ENCODE measurements at regions not wholly inside any gene's neighbourhood (a gene's known extent, or its start where the extent isn't known, plus 50 kb on each side); places are given as distances from the start of the nearest gene placed in this dataset.

DNA sequence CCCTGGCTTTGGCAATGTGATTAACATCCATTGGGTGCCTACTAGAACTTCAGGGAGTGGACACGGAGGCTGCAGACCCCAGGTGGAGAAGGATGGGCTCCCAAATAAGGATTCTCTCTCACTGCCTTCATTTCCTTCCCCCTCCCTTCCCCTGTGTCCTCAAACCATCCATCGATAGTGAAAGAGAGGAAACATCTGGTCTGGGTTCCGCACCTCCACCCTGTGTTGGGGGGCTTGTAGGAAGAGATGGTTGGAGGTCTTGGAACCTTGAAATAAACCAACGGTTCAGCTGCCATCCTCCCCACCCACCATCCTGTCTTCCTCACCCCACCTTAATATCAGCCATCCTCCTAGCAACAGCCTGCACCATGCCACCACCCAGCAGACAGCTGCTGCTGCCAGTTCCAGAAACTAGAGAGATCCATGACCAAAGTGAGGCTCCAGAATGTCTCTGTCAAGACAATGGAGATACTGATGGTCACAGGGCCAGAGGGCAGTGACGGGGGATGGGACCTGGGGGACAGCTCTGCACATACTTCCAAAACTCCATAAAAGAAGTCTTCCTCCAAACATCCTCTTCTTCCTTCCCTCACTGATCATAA is 153.1 kb upstream of the CCND2 start:
- no peak for TF ChIP-seq EZH2 (IDR thresholded peaks at IDR 0.05; ENCODE audit: borderline replicate concordance, low read length)
- TF ChIP-seq CTCF (IDR thresholded peaks at IDR 0.05; ENCODE audit: low read length): no peak

Data from OCI-LY1 (cell line).